ENCODE measurements at regions not wholly inside any gene's neighbourhood (a gene's known extent, or its start where the extent isn't known, plus 50 kb on each side); places are given as distances from the start of the nearest gene placed in this dataset.
"Not testable (repeated sequence)": the region's sequence is repeated elsewhere in the genome, so short reads cannot be mapped to it uniquely, and the experiment has no call there.

DNA sequence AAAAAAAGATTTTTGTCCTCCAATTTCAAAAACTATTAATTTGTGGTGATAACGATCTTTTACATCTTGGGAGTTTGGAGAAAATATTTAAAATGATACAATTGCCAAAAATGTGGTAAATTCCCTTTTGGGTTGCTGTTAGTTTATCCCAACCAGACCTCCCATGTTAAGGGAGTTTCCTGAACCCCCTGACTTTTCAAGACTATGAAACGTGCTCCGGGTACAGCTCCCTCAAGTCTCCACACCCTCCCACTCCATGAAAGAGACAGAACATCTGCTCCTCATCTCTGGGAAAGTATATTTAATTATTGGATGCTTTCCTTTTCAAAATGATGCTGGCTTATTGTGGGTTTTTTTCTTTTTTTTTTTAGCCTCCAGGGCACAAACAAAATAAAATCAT, 534.6 kb upstream of the NRP1 start:
- Histone ChIP-seq H3K4me1 (ENCODE audit: control insufficient read depth in 1 of 2, insufficient read depth in 2 of 2, low read length in 2 of 2) (no peaks in the 10 kb centered on the region), H3K27ac (ENCODE audit: low read depth, low read length) (no peak overlapping the region), H3K27me3 (ENCODE audit: insufficient read depth, low read length) (no peaks in the 10 kb centered on the region), H4K12ac (ENCODE audit: low read depth, low read length) (no peak overlapping the region), H3K4me2 (ENCODE audit: low read length) (no peak overlapping the region), H3K9ac (ENCODE audit: low read length) (no peak overlapping the region), H3K79me2 (ENCODE audit: control insufficient read depth, insufficient read depth, low read length, poor library complexity) (no peaks in the 10 kb centered on the region), H3K79me1 (ENCODE audit: low read length) (no peaks in the 10 kb centered on the region), H3K23ac (ENCODE audit: low read length) (no peak overlapping the region), H4K8ac (ENCODE audit: low read depth, low read length) (no peak overlapping the region), H2AK5ac (ENCODE audit: low read length) (no peak overlapping the region), H3K9me3 (ENCODE audit: insufficient read depth, low read depth, low read length) (peaks cover 1% of the 10 kb centered on the region), H3K18ac (ENCODE audit: low read length) (no peak overlapping the region), H3K4me3 (ENCODE audit: low read depth, low read length) (no peak overlapping the region), H3K36me3 (ENCODE audit: control insufficient read depth in 1 of 2, insufficient read depth in 2 of 2, low read length in 2 of 2) (no peaks in the 10 kb centered on the region), H2BK5ac (ENCODE audit: low read depth, low read length, poor library complexity) (no peak overlapping the region), H2BK120ac (ENCODE audit: insufficient read depth, low read length, poor library complexity) (no peak overlapping the region), H3K14ac (ENCODE audit: low read length) (no peak overlapping the region), H2BK12ac (ENCODE audit: low read length) (no peak overlapping the region), H4K91ac (ENCODE audit: low read depth, low read length) (no peak overlapping the region), H2AFZ (ENCODE audit: insufficient read depth, low read length, poor library complexity) (no peak overlapping the region), H3K4ac (ENCODE audit: low read depth, low read length) (no peak overlapping the region)
- no CpG with 5 or more reads among the region's 3 CpGs for WGBS (ENCODE audit: extremely low coverage, insufficient coverage, insufficient read length)
- DNase-seq, result no peak

DNA sequence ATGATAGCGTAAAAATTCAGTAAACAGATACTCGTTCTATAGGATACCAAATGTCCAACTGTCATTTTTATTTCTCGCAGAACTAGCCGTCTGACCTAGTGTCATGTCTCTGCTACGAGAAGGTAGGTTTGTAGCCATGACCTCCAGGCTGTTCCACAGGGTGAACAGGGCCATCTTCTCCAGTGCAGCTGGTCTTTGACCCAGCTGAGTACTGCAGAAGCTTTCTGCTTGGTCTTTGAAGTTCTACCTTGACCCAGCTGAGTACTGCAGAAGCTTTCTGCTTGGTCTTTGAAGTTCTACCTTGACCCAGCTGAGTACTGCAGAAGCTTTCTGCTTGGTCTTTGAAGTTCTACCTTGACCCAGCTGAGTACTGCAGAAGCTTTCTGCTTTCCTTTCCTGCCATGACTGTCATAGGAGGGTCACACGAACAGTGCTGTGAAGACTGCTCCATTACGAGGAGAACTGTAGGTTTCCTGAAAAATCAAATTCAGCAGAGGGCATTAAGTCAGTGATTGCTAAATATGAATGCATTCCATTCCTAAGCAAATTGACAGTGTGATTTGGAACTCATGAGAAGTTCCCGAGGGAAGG, 532.8 kb upstream of the NRP1 start:
- H3K27me3 ChIP-seq (ENCODE audit: insufficient read depth, low read length); H4K91ac ChIP-seq (ENCODE audit: low read depth, low read length); H3K9me3 ChIP-seq (ENCODE audit: insufficient read depth, low read depth, low read length); H3K4me3 ChIP-seq (ENCODE audit: low read depth, low read length); H3K79me2 ChIP-seq (ENCODE audit: control insufficient read depth, insufficient read depth, low read length, poor library complexity); H3K18ac ChIP-seq (ENCODE audit: low read length); H3K79me1 ChIP-seq (ENCODE audit: low read length); H2BK120ac ChIP-seq (ENCODE audit: insufficient read depth, low read length, poor library complexity); H2BK12ac ChIP-seq (ENCODE audit: low read length); H4K12ac ChIP-seq (ENCODE audit: low read depth, low read length); H2AK5ac ChIP-seq (ENCODE audit: low read length); H3K27ac ChIP-seq (ENCODE audit: low read depth, low read length); H3K4ac ChIP-seq (ENCODE audit: low read depth, low read length); H2BK5ac ChIP-seq (ENCODE audit: low read depth, low read length, poor library complexity); H3K23ac ChIP-seq (ENCODE audit: low read length); H3K36me3 ChIP-seq (ENCODE audit: control insufficient read depth in 1 of 2, insufficient read depth in 2 of 2, low read length in 2 of 2); H3K9ac ChIP-seq (ENCODE audit: low read length); H3K14ac ChIP-seq (ENCODE audit: low read length); DNase-seq; H4K8ac ChIP-seq (ENCODE audit: low read depth, low read length); H3K4me2 ChIP-seq (ENCODE audit: low read length); H2AFZ ChIP-seq (ENCODE audit: insufficient read depth, low read length, poor library complexity); H3K4me1 ChIP-seq (ENCODE audit: control insufficient read depth in 1 of 2, insufficient read depth in 2 of 2, low read length in 2 of 2): not testable (repeated sequence)
- WGBS (ENCODE audit: extremely low coverage, insufficient coverage, insufficient read length), result no CpG with 5 or more reads among the region's 8 CpGs

DNA sequence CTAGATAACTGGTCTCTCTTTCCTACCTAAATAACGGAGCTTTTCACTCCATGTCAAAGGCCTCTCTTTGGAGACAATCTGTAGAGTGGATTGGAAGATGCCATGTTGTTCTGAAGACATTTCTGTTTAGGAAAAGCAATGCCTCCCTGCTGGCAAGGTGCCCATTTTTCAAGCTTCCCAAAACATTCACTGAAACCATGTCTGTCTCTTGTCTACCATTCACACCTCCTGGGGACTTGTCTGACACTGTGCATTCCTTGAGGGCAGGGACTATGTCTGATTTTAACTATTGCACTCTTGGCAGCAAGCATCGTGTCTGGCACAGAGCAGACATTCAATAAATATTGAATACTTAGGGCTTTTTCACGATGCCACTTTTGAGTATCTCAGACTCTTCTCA, 528.9 kb upstream of the NRP1 start:
- Histone ChIP-seq H3K4me2 (ENCODE audit: low read length) (no peak overlapping the region), H2AFZ (ENCODE audit: insufficient read depth, low read length, poor library complexity) (no peak overlapping the region), H3K4ac (ENCODE audit: low read depth, low read length) (no peak overlapping the region), H4K12ac (ENCODE audit: low read depth, low read length) (no peak overlapping the region), H3K9ac (ENCODE audit: low read length) (no peak overlapping the region), H3K27ac (ENCODE audit: low read depth, low read length) (no peak overlapping the region), H3K4me3 (ENCODE audit: low read depth, low read length) (no peak overlapping the region), H2BK12ac (ENCODE audit: low read length) (no peak overlapping the region), H3K14ac (ENCODE audit: low read length) (no peak overlapping the region), H2BK120ac (ENCODE audit: insufficient read depth, low read length, poor library complexity) (no peak overlapping the region), H3K79me2 (ENCODE audit: control insufficient read depth, insufficient read depth, low read length, poor library complexity) (no peaks in the 10 kb centered on the region), H3K27me3 (ENCODE audit: insufficient read depth, low read length) (no peaks in the 10 kb centered on the region), H3K23ac (ENCODE audit: low read length) (no peak overlapping the region), H3K79me1 (ENCODE audit: low read length) (no peaks in the 10 kb centered on the region), H3K36me3 (ENCODE audit: control insufficient read depth in 1 of 2, insufficient read depth in 2 of 2, low read length in 2 of 2) (no peaks in the 10 kb centered on the region), H2BK5ac (ENCODE audit: low read depth, low read length, poor library complexity) (no peak overlapping the region), H3K4me1 (ENCODE audit: control insufficient read depth in 1 of 2, insufficient read depth in 2 of 2, low read length in 2 of 2) (no peaks in the 10 kb centered on the region), H3K9me3 (ENCODE audit: insufficient read depth, low read depth, low read length) (no peaks in the 10 kb centered on the region), H4K91ac (ENCODE audit: low read depth, low read length) (no peak overlapping the region), H4K8ac (ENCODE audit: low read depth, low read length) (no peak overlapping the region), H2AK5ac (ENCODE audit: low read length) (no peak overlapping the region), H3K18ac (ENCODE audit: low read length) (no peak overlapping the region)
- DNase-seq, result no peak
- WGBS (ENCODE audit: extremely low coverage, insufficient coverage, insufficient read length), result no CpG with 5 or more reads among the region's 3 CpGs

DNA sequence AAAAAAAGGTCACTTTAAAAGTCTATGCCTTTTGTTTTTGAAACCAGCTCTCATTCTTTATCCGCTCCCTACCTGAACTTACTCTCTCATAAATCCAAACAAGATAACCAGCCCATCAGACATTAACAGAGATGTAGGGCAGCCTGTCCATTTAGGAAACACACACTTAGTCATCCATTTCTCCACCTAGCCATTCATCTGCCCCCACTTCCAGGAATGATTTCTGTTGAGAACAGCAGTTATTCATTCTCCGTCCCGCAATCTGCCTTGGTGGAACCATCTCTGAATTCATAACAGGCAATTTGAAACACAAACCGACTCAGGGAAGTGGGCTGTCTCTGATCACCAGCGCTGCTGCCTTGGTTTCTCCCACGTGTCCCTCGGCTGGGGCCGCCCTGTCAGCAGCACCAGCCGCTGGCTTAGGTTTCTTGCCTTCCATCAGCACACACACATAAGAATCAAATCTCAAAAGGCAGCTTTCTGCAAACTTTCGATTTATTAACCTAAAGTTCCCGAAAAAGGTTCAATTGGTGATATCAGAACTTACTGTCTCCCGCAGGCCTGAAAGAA, 528.2 kb upstream of the NRP1 start:
- DNase-seq, result no peak
- H3K4me3 ChIP-seq (ENCODE audit: low read depth, low read length), result no peak overlapping the region
- H4K12ac ChIP-seq (ENCODE audit: low read depth, low read length), result no peak overlapping the region
- no peaks in the 10 kb centered on the region for H3K27me3 ChIP-seq (ENCODE audit: insufficient read depth, low read length)
- H2BK12ac ChIP-seq (ENCODE audit: low read length), result no peak overlapping the region
- no peak overlapping the region for H2AK5ac ChIP-seq (ENCODE audit: low read length)
- no peaks in the 10 kb centered on the region for H3K36me3 ChIP-seq (ENCODE audit: control insufficient read depth in 1 of 2, insufficient read depth in 2 of 2, low read length in 2 of 2)
- no peak overlapping the region for H3K9ac ChIP-seq (ENCODE audit: low read length)
- H3K79me2 ChIP-seq (ENCODE audit: control insufficient read depth, insufficient read depth, low read length, poor library complexity), result no peaks in the 10 kb centered on the region
- H3K79me1 ChIP-seq (ENCODE audit: low read length), result no peaks in the 10 kb centered on the region
- no peak overlapping the region for H3K4me2 ChIP-seq (ENCODE audit: low read length)
- H4K91ac ChIP-seq (ENCODE audit: low read depth, low read length), result no peak overlapping the region
- H3K4me1 ChIP-seq (ENCODE audit: control insufficient read depth in 1 of 2, insufficient read depth in 2 of 2, low read length in 2 of 2), result no peaks in the 10 kb centered on the region
- H3K27ac ChIP-seq (ENCODE audit: low read depth, low read length), result no peak overlapping the region
- no peak overlapping the region for H2AFZ ChIP-seq (ENCODE audit: insufficient read depth, low read length, poor library complexity)
- no peak overlapping the region for H2BK120ac ChIP-seq (ENCODE audit: insufficient read depth, low read length, poor library complexity)
- H4K8ac ChIP-seq (ENCODE audit: low read depth, low read length), result no peak overlapping the region
- no peak overlapping the region for H2BK5ac ChIP-seq (ENCODE audit: low read depth, low read length, poor library complexity)
- H3K18ac ChIP-seq (ENCODE audit: low read length), result no peak overlapping the region
- no peak overlapping the region for H3K23ac ChIP-seq (ENCODE audit: low read length)
- no CpG with 5 or more reads among the region's 12 CpGs for WGBS (ENCODE audit: extremely low coverage, insufficient coverage, insufficient read length)
- no peak overlapping the region for H3K14ac ChIP-seq (ENCODE audit: low read length)
- no peak overlapping the region for H3K4ac ChIP-seq (ENCODE audit: low read depth, low read length)
- H3K9me3 ChIP-seq (ENCODE audit: insufficient read depth, low read depth, low read length), result no peaks in the 10 kb centered on the region

Measured in trophoblast cell (in vitro differentiated cells and primary cell).